ENCODE measurements at regions not wholly inside any gene's neighbourhood (a gene's known extent, or its start where the extent isn't known, plus 50 kb on each side); places are given as distances from the start of the nearest gene placed in this dataset.

GRCh38 chr4:45293335-45293734, 567.0 kb upstream of the GNPDA2 start:
- no peak for TF ChIP-seq CTCF (IDR thresholded peaks at IDR 0.05; ENCODE audit: insufficient read depth in 1 of 2, low read depth in 1 of 2, low read length in 1 of 2, severe bottlenecking in 1 of 2, unreplicated experiment in 1 of 2)

GRCh38 chr4:45292844-45293243, 566.5 kb upstream of the GNPDA2 start:
- Histone ChIP-seq H3K9me3 (no peaks in the 10 kb centered on the region), H3K36me3 (ENCODE audit: control insufficient read depth, insufficient read depth, low read length) (no peaks in the 10 kb centered on the region), H3K4me3 (ENCODE audit: low read depth, low read length) (no peak overlapping the region), H3K27me3 (replicated peaks; ENCODE audit: control insufficient read depth, insufficient read depth, low read length) (no peaks in the 10 kb centered on the region), H3K4me1 (no peaks in the 10 kb centered on the region)
- CTCF ChIA-PET, result no interaction called here
- Mint-ChIP-seq H3K36me3 (ENCODE audit: insufficient read depth, unreplicated experiment) (no peaks in the 10 kb centered on the region), H3K27me3 (ENCODE audit: insufficient read depth, unreplicated experiment) (no peaks in the 10 kb centered on the region), H3K9me3 (ENCODE audit: unreplicated experiment) (no peaks in the 10 kb centered on the region), H3K4me3 (ENCODE audit: unreplicated experiment) (no peak overlapping the region), H3K27ac (ENCODE audit: unreplicated experiment) (no peak overlapping the region), H3K4me1 (ENCODE audit: low read depth, unreplicated experiment) (no peaks in the 10 kb centered on the region)
- POLR2A ChIA-PET, result no interaction called here
- no peak for DNase-seq
- intact Hi-C loops (cut with micrococcal nuclease; ENCODE audit: unreplicated experiment), result no loop called here
- no peak for TF ChIP-seq CTCF (IDR thresholded peaks at IDR 0.05; ENCODE audit: insufficient read depth in 1 of 2, low read depth in 1 of 2, low read length in 1 of 2, severe bottlenecking in 1 of 2, unreplicated experiment in 1 of 2)
- no TSS peak for BruUV-seq (replicated peaks)

More at GRCh38 chr4:45293335-45293734, 567.0 kb upstream of the GNPDA2 start:
- ChIA-PET CTCF (no interaction called here), POLR2A (no interaction called here)
- no peaks in the 10 kb centered on the region for H3K27me3 Mint-ChIP-seq (ENCODE audit: insufficient read depth, unreplicated experiment)
- no TSS peak for BruUV-seq (replicated peaks)
- Histone ChIP-seq H3K4me3 (ENCODE audit: low read depth, low read length) (no peak overlapping the region), H3K27me3 (replicated peaks; ENCODE audit: control insufficient read depth, insufficient read depth, low read length) (no peaks in the 10 kb centered on the region), H3K9me3 (no peaks in the 10 kb centered on the region), H3K4me1 (no peaks in the 10 kb centered on the region), H3K36me3 (ENCODE audit: control insufficient read depth, insufficient read depth, low read length) (no peaks in the 10 kb centered on the region)
- H3K4me1 Mint-ChIP-seq (ENCODE audit: low read depth, unreplicated experiment), result no peaks in the 10 kb centered on the region
- H3K4me3 Mint-ChIP-seq (ENCODE audit: unreplicated experiment), result no peak overlapping the region
- H3K27ac Mint-ChIP-seq (ENCODE audit: unreplicated experiment), result no peak overlapping the region
- intact Hi-C loops (cut with micrococcal nuclease; ENCODE audit: unreplicated experiment), result no loop called here
- H3K9me3 Mint-ChIP-seq (ENCODE audit: unreplicated experiment), result no peaks in the 10 kb centered on the region
- no peaks in the 10 kb centered on the region for H3K36me3 Mint-ChIP-seq (ENCODE audit: insufficient read depth, unreplicated experiment)
- no peak for DNase-seq

GRCh38 chr4:45284400-45285085, 558.2 kb upstream of the GNPDA2 start:
- POLR2A ChIA-PET, result no interaction called here
- no peaks in the 10 kb centered on the region for H3K27me3 Mint-ChIP-seq (ENCODE audit: insufficient read depth, unreplicated experiment)
- no peak for DNase-seq
- no peaks in the 10 kb centered on the region for H3K27me3 ChIP-seq (replicated peaks; ENCODE audit: control insufficient read depth, insufficient read depth, low read length)
- TF ChIP-seq CTCF (IDR thresholded peaks at IDR 0.05; ENCODE audit: insufficient read depth in 1 of 2, low read depth in 1 of 2, low read length in 1 of 2, severe bottlenecking in 1 of 2, unreplicated experiment in 1 of 2), result no peak
- intact Hi-C loops (cut with micrococcal nuclease; ENCODE audit: unreplicated experiment), result no loop called here
- no TSS peak for BruUV-seq (replicated peaks)
- no peaks in the 10 kb centered on the region for H3K4me1 Mint-ChIP-seq (ENCODE audit: low read depth, unreplicated experiment)
- no peak overlapping the region for H3K4me3 Mint-ChIP-seq (ENCODE audit: unreplicated experiment)
- no peaks in the 10 kb centered on the region for H3K36me3 Mint-ChIP-seq (ENCODE audit: insufficient read depth, unreplicated experiment)
- H3K27ac Mint-ChIP-seq (ENCODE audit: unreplicated experiment), result no peak overlapping the region
- H3K9me3 ChIP-seq, result no peaks in the 10 kb centered on the region
- no peak overlapping the region for H3K4me3 ChIP-seq (ENCODE audit: low read depth, low read length)
- H3K36me3 ChIP-seq (ENCODE audit: control insufficient read depth, insufficient read depth, low read length), result no peaks in the 10 kb centered on the region
- H3K9me3 Mint-ChIP-seq (ENCODE audit: unreplicated experiment), result no peaks in the 10 kb centered on the region
- CTCF ChIA-PET, result no interaction called here
- no peaks in the 10 kb centered on the region for H3K4me1 ChIP-seq

All from Caco-2 (cell line).